ENCODE measurements at regions not wholly inside any gene's neighbourhood (a gene's known extent, or its start where the extent isn't known, plus 50 kb on each side); places are given as distances from the start of the nearest gene placed in this dataset.

DNA sequence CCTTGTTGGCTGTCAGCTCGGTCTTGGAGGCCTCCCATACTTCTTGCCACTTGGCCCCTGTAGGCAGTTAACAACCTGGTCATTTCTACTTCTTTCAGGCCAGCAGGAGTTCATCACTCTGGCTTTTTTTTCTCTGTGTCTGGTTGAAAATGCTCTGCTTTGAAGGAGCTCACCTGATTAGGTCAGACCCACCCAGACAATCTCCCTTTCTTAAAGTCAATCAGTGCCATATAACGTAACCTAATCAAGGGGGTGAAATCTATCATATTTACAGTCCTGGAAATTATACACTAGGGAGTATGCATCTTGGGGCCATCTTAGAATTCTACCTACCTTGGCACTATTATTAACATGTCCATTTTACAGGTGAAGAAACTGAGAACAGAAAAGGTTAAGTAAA is 155.4 kb downstream of the SREK1 start:
- TF ChIP-seq ZBTB42 (CRISPR knock-in tag; IDR thresholded peaks at IDR 0.05) (no peak), FOXA1 (IDR thresholded peaks at IDR 0.05) (no peak), FOXA1 (CRISPR knock-in tag; IDR thresholded peaks at IDR 0.05) (no peak), RAD21 (CRISPR knock-in tag; IDR thresholded peaks at IDR 0.05) (no peak), CREM (IDR thresholded peaks at IDR 0.05) (no peak), CREM (CRISPR knock-in tag; IDR thresholded peaks at IDR 0.05) (no peak), HDAC6 (IDR thresholded peaks at IDR 0.05; ENCODE audit: low read depth, low read length) (no peak), GABPA (IDR thresholded peaks at IDR 0.05; ENCODE audit: low read depth, low read length) (no peak), GABPA (CRISPR knock-in tag; IDR thresholded peaks at IDR 0.05; ENCODE audit: low read depth) (no peak), NFRKB (IDR thresholded peaks at IDR 0.05) (no peak)
